ENCODE measurements at regions not wholly inside any gene's neighbourhood (a gene's known extent, or its start where the extent isn't known, plus 50 kb on each side); places are given as distances from the start of the nearest gene placed in this dataset.

GRCh38 chr4:62549601-62550000 is 1349.5 kb downstream of the ADGRL3 start:
- TF ChIP-seq CTCF (CRISPR knock-in tag; IDR thresholded peaks at IDR 0.05) (no peak), NR2F2 (IDR thresholded peaks at IDR 0.05; ENCODE audit: borderline replicate concordance, low read depth) (no peak), ATF3 (CRISPR knock-in tag; IDR thresholded peaks at IDR 0.05) (no peak)

Measured in HepG2 (cell line).